WTC11 (cell line): ENCODE measurements at regions not wholly inside any gene's neighbourhood (a gene's known extent, or its start where the extent isn't known, plus 50 kb on each side); places are given as distances from the start of the nearest gene placed in this dataset.

Experiments
- ATAC-seq: fragments of 200-7000 bp; cut with Tn5 transposase; 2 replicates; pipeline ENCODE4 v1.10.0; 2021; ENCODE audit warnings: mild to moderate bottlenecking, moderate library complexity
- CTCF ChIA-PET: fragments of 300-600 bp; sonication (Branson Sonifier 250); formaldehyde crosslinking; loops from one replicate; lab custom pipeline; 2021; ENCODE audit warnings: antibody characterized with exemption; lab: Charles Lee
- POLR2A ChIA-PET: fragments of 350-600 bp; sonication (Branson Sonifier 250); formaldehyde crosslinking; loops from one replicate; lab custom pipeline; 2021; ENCODE audit warnings: antibody characterized with exemption; lab: Charles Lee
- DNase-seq: peaks from one replicate; pipeline ENCODE4 v3.0.0; 2021; ENCODE audit warnings: low spot score
- H3K27ac Mint-ChIP-seq: 2 replicates; pipeline ENCODE4 v1.8.0; 2021; ENCODE audit warnings: mixed read lengths
- H3K27me3 Mint-ChIP-seq: 2 replicates; pipeline ENCODE4 v1.8.0; 2021; ENCODE audit warnings: low read depth, mild to moderate bottlenecking, moderate library complexity, mixed read lengths
- H3K36me3 Mint-ChIP-seq: 2 replicates; pipeline ENCODE4 v1.8.0; 2021; ENCODE audit warnings: mixed read lengths
- H3K4me1 Mint-ChIP-seq: 2 replicates; pipeline ENCODE4 v1.8.0; 2022; ENCODE audit warnings: mixed read lengths
- H3K4me3 Mint-ChIP-seq: 2 replicates; pipeline ENCODE4 v1.8.0; 2021; ENCODE audit warnings: mild to moderate bottlenecking, moderate library complexity, mixed read lengths
- H3K9me3 Mint-ChIP-seq: 2 replicates; pipeline ENCODE4 v1.8.0; 2021; ENCODE audit warnings: mixed read lengths
- CREB1 ChIP-seq: sonication (generic); formaldehyde crosslinking; IDR thresholded peaks from 2 replicates; pipeline ENCODE4 v1.8.0; 2023; ENCODE audit warnings: mild to moderate bottlenecking, missing genetic modification reagents
- CTCF ChIP-seq: fragments of 200-600 bp; IDR thresholded peaks from 2 replicates; pipeline ENCODE4 v1.8.0; 2022; ENCODE audit warnings: antibody characterized with exemption
- E2F1 ChIP-seq: sonication (generic); formaldehyde crosslinking; IDR thresholded peaks from 2 replicates; pipeline ENCODE4 v1.8.0; 2022; ENCODE audit warnings: mild to moderate bottlenecking, missing genetic modification reagents
- ESRRA ChIP-seq: sonication (generic); formaldehyde crosslinking; IDR thresholded peaks from 2 replicates; pipeline ENCODE4 v1.8.1; 2022; ENCODE audit warnings: mild to moderate bottlenecking, missing genetic modification reagents, borderline replicate concordance
- FOXP4 ChIP-seq: sonication (generic); formaldehyde crosslinking; IDR thresholded peaks from 2 replicates; pipeline ENCODE4 v1.8.0; 2022; ENCODE audit warnings: mild to moderate bottlenecking, missing genetic modification reagents
- JAZF1 ChIP-seq: fragments of 250-450 bp; sonication (Bioruptor Pico); IDR thresholded peaks from 2 replicates; pipeline ENCODE4 v1.9.0; 2021; ENCODE audit warnings: moderate library complexity, mild to moderate bottlenecking, inconsistent platforms
- NFYB ChIP-seq: sonication (generic); formaldehyde crosslinking; conservative IDR thresholded peaks from 2 replicates; pipeline ENCODE4 v1.8.0; 2022; ENCODE audit warnings: low read depth, missing genetic modification reagents
- NR1H2 ChIP-seq: sonication (generic); formaldehyde crosslinking; IDR thresholded peaks from 2 replicates; pipeline ENCODE4 v1.9.0; 2021; ENCODE audit warnings: mild to moderate bottlenecking, moderate library complexity, missing genetic modification reagents
- NR3C1 ChIP-seq: sonication (generic); formaldehyde crosslinking; conservative IDR thresholded peaks from 2 replicates; pipeline ENCODE4 v1.8.1; 2023; ENCODE audit warnings: low read depth, mild to moderate bottlenecking, missing genetic modification reagents
- PRDM15 ChIP-seq: sonication (generic); formaldehyde crosslinking; IDR thresholded peaks from 2 replicates; pipeline ENCODE4 v1.8.0; 2022; ENCODE audit warnings: missing genetic modification reagents
- SOX15 ChIP-seq: fragments of 250-450 bp; sonication (Bioruptor Pico); IDR thresholded peaks from 2 replicates; pipeline ENCODE4 v1.9.0; 2021; ENCODE audit warnings: mild to moderate bottlenecking
- STAT6 ChIP-seq: sonication (generic); formaldehyde crosslinking; conservative IDR thresholded peaks from 2 replicates; pipeline ENCODE4 v1.8.1; 2023; ENCODE audit warnings: mild to moderate bottlenecking, low read depth, missing genetic modification reagents, moderate library complexity
- TEAD1 ChIP-seq: sonication (generic); formaldehyde crosslinking; IDR thresholded peaks from 2 replicates; pipeline ENCODE4 v1.8.0; 2022; ENCODE audit warnings: mild to moderate bottlenecking, missing genetic modification reagents
- ZBTB43 ChIP-seq: sonication (generic); formaldehyde crosslinking; IDR thresholded peaks from 2 replicates; pipeline ENCODE4 v1.8.1; 2023; ENCODE audit warnings: mild to moderate bottlenecking, missing genetic modification reagents
- ZNF281 ChIP-seq: sonication (generic); formaldehyde crosslinking; IDR thresholded peaks from 2 replicates; pipeline ENCODE4 v1.8.0; 2023; ENCODE audit warnings: mild to moderate bottlenecking, missing genetic modification reagents
- ZNF416 ChIP-seq: fragments of 250-450 bp; sonication (Bioruptor Pico); IDR thresholded peaks from 2 replicates; pipeline ENCODE4 v1.9.0; 2021; ENCODE audit warnings: mild to moderate bottlenecking, inconsistent platforms
- ZNF423 ChIP-seq: fragments of 250-450 bp; sonication (Bioruptor Pico); IDR thresholded peaks from 2 replicates; pipeline ENCODE4 v2.1.2; 2022; ENCODE audit warnings: mild to moderate bottlenecking, moderate library complexity
- ZNF532 ChIP-seq: fragments of 250-450 bp; sonication (Bioruptor Pico); IDR thresholded peaks from 2 replicates; pipeline ENCODE4 v1.9.0; 2021; ENCODE audit warnings: mild to moderate bottlenecking, borderline replicate concordance

- peaks cover 21% of the 10 kb centered on the region for H3K9me3 Mint-ChIP-seq
- H3K4me3 Mint-ChIP-seq: no peak overlapping the region
- POLR2A ChIA-PET: no interaction called here
Observed at GRCh38 chr12:30829876-30830275, 75.1 kb upstream of the CAPRIN2 start.

More at GRCh38 chr12:30829876-30830275, 75.1 kb upstream of the CAPRIN2 start:
- Mint-ChIP-seq H3K27ac (no peak overlapping the region), H3K27me3 (peaks cover 29% of the 10 kb centered on the region), H3K4me1 (peaks cover 9% of the 10 kb centered on the region), H3K36me3 (no peaks in the 10 kb centered on the region)
- DNase-seq (no peak), ATAC-seq (no peak)
- CTCF ChIA-PET: interaction anchor here (1.1 kb wide), 1 partner anchor 14 kb away, joined by 4 read pairs; no protein-coding TSS in a partner anchor
- TF ChIP-seq PRDM15 (CRISPR knock-in tag) (no peak), CTCF (no peak), NR3C1 (CRISPR knock-in tag) (no peak), ZNF423 (no peak), CREB1 (CRISPR knock-in tag) (no peak), E2F1 (no peak), SOX15 (CRISPR knock-in tag) (no peak), STAT6 (no peak), ZNF532 (CRISPR knock-in tag) (no peak), TEAD1 (CRISPR knock-in tag) (no peak), NR1H2 (CRISPR knock-in tag) (no peak), ZNF281 (CRISPR knock-in tag) (no peak), ESRRA (CRISPR knock-in tag) (no peak), ZNF416 (CRISPR knock-in tag) (no peak), FOXP4 (CRISPR knock-in tag) (no peak), ZBTB43 (CRISPR knock-in tag) (no peak), NFYB (CRISPR knock-in tag) (no peak), JAZF1 (CRISPR knock-in tag) (no peak)
